BLaER1 treated with 17β-estradiol and CSF1 and Interleukin-3, amounts not matched to agents 10 nM and 100 nM (cell line): ENCODE measurements at regions not wholly inside any gene's neighbourhood (a gene's known extent, or its start where the extent isn't known, plus 50 kb on each side); places are given as distances from the start of the nearest gene placed in this dataset.

Source experiments
- H3K27ac ChIP-seq, 11 experiments: shearing (Covaris generic); formaldehyde crosslinking; 2 replicates each; pipeline ENCODE4 v1.8.1; 2022
- H3K27me3 ChIP-seq, 11 experiments: shearing (Covaris generic); formaldehyde crosslinking; 2 replicates each; pipeline ENCODE4 v1.8.1; 2022
- H3K36me3 ChIP-seq, 11 experiments: shearing (Covaris generic); formaldehyde crosslinking; 2 replicates each; pipeline ENCODE4 v1.8.1; 2022
- H3K4me1 ChIP-seq, 10 experiments: shearing (Covaris generic); formaldehyde crosslinking; 2 replicates each; pipeline ENCODE4 v1.8.1; 2022
- H3K4me2 ChIP-seq, 11 experiments: shearing (Covaris generic); formaldehyde crosslinking; 2 replicates each; pipeline ENCODE4 v1.8.1; 2022
- H3K4me3 ChIP-seq, 10 experiments: shearing (Covaris generic); formaldehyde crosslinking; 2 replicates each; pipeline ENCODE4 v1.8.1; 2022
- H3K9ac ChIP-seq, 11 experiments: shearing (Covaris generic); formaldehyde crosslinking; 2 replicates each; pipeline ENCODE4 v1.8.1; 2022
- H3K9me3 ChIP-seq, 11 experiments: shearing (Covaris generic); formaldehyde crosslinking; replicated peaks in 1 of 11; 2 replicates each; pipeline ENCODE4 v1.8.1; 2022
- H4K20me1 ChIP-seq, 11 experiments: shearing (Covaris generic); formaldehyde crosslinking; 2 replicates each; pipeline ENCODE4 v1.8.1; 2022
- Cebpa-rat ChIP-seq, 11 experiments: shearing (Covaris generic); IDR thresholded peaks; 2 replicates each; pipeline ENCODE4 v1.8.1; 2022

DNA sequence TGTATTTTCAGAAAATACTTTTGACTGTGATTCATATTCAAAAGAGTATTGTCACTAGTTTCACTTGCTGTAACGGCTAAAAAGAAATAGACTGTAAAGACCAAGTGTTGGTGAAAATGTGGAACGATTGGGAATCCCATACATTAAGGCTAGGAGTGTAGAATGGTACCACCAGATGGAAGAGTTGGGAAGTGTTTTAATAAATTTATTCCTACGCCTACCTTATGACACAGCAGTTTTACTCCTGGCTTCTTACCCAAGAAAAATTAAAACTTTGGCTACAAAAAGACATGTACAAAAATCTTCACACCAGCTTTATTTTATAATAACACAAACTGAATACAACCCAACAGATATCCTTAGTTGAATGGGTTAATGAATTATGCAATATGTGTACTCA is 256.2 kb downstream of the TAF11L14 start:
- Histone ChIP-seq H3K27me3 (no peaks in the 10 kb centered on the region), H3K4me3 (no peak overlapping the region), H3K36me3 (no peaks in the 10 kb centered on the region), H3K9ac (no peak overlapping the region), H4K20me1 (no peaks in the 10 kb centered on the region), H3K9me3 (no peaks in the 10 kb centered on the region), H3K4me2 (no peak overlapping the region), H3K4me1 (no peaks in the 10 kb centered on the region), H3K27ac (no peak overlapping the region)
- TF ChIP-seq Cebpa-rat (IDR thresholded peaks at IDR 0.05): no peak

DNA sequence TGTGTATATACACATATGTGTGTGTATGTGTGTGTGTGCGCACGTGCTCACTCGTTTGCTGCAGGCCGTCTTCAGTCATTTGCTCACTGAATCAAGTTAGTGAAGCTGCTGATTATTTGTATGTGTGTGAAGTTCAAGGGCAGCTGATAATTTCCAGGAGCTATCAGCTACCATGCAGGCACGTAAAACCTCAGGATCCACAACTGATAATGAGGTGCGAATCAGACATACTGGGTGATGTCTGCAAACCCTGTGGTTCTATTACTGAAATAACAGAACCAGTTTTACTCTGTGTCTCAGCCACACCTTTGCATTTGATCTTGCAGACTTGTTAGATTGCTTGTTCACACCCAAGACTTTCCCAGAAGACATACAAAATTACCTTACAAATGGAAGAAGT is 257.6 kb downstream of the TAF11L14 start:
- H3K4me3 ChIP-seq: no peak overlapping the region
- H3K9me3 ChIP-seq: no peaks in the 10 kb centered on the region
- H3K4me2 ChIP-seq: no peak overlapping the region
- H3K9ac ChIP-seq: no peak overlapping the region
- no peaks in the 10 kb centered on the region for H4K20me1 ChIP-seq
- H3K36me3 ChIP-seq: no peaks in the 10 kb centered on the region
- no peaks in the 10 kb centered on the region for H3K27me3 ChIP-seq
- H3K4me1 ChIP-seq: peaks cover 0 to 6% (median 0%) of the 10 kb centered on the region in 10 experiments; a peak in 2 of 20 replicates
- no peak overlapping the region for H3K27ac ChIP-seq
- no peak for TF ChIP-seq Cebpa-rat (IDR thresholded peaks at IDR 0.05)

DNA sequence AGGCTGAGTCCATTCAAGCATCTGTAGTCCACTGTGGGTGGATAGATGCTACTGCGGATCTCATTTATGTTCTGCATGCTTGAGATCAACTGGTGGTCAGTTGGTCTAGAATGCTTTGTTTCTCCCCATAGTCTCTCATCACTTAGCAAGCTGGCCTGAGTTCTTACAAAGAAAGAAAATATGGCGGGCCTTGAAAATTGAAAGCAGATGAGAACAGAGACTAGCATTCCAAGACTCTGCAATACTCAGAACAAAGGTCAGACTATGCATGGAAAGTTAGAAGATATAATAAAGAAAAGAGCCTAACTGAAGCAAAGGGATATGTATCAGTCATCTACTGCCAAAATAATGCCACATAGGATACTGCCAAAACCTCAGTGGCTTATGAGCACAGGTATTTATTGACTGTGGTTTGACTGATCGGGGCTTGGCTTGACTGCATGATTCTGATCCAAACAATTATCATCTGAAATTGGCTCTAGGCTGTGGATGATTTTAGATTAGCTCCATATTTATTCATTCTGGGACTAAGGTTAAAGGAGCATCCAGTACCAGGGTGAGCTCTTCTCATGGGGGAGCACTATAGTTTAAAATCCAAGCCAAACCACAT is 258.9 kb downstream of the TAF11L14 start:
- no peak overlapping the region for H3K4me3 ChIP-seq
- no peaks in the 10 kb centered on the region for H4K20me1 ChIP-seq
- no peak overlapping the region for H3K9ac ChIP-seq
- H3K27me3 ChIP-seq: no peaks in the 10 kb centered on the region
- no peaks in the 10 kb centered on the region for H3K36me3 ChIP-seq
- H3K4me1 ChIP-seq: peaks cover 0 to 7% (median 0%) of the 10 kb centered on the region in 10 experiments; a peak in 2 of 20 replicates
- TF ChIP-seq Cebpa-rat (IDR thresholded peaks at IDR 0.05): no peak
- no peak overlapping the region for H3K27ac ChIP-seq
- H3K4me2 ChIP-seq: no peak overlapping the region
- no peaks in the 10 kb centered on the region for H3K9me3 ChIP-seq

DNA sequence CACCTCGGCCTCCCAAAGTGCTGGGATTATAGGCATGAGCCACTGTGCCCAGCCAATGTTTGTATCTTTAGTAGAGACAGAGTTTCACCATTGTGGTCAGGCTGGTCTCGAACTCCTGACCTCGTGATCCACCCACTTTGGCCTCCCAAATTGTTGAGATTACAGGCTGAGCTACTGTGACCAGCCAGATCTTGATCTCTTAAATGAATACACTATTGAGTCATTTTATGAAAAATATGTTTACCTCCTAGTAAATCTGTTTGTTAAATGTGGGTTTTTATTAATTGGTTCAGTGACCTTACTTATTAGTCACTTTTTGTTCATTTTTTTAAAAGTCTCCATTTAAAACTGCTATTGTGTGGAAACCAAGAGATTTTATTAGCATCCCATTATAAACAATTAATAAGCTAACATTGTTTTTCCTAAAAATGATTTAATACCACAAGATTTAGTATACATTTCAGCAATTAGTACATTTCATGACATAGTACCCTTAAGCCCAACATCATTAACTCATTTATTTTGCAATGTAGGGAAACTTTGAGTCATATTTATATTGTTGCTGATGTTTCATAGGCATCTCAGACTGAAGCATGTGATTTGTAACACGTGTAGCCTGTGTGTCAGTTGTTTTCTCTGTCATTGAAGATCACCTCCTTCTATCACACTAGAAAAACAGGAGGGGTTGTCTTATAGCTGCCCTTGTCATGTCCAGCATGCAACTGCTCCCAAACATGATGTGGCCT is 261.2 kb downstream of the TAF11L14 start:
- H3K36me3 ChIP-seq: no peaks in the 10 kb centered on the region
- H3K4me3 ChIP-seq: no peak overlapping the region
- no peak overlapping the region for H3K4me2 ChIP-seq
- no peaks in the 10 kb centered on the region for H3K9me3 ChIP-seq
- H3K27me3 ChIP-seq: no peaks in the 10 kb centered on the region
- H3K4me1 ChIP-seq: peaks cover 0 to 7% (median 0%) of the 10 kb centered on the region in 10 experiments; a peak in 2 of 20 replicates
- no peak overlapping the region for H3K9ac ChIP-seq
- TF ChIP-seq Cebpa-rat (IDR thresholded peaks at IDR 0.05): no peak
- H4K20me1 ChIP-seq: no peaks in the 10 kb centered on the region
- no peak overlapping the region for H3K27ac ChIP-seq

DNA sequence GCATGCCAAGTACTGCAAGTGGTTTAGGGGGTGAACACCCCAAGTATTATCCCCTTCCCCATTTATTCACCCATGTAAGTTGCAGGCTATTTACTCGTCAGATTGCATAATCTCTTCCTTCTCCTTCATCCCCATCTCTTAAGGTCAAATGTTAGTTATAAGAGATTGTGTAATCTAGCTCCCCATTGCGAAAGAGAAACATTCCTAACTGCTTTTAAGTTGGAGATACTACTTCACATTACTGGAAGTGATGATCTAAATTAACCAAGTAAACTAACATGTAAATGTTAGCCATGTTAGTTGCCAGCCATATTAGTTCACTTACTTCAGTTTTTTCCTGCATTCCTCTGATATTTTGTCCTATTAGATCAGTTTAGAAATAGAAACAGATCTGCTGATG is 262.3 kb downstream of the TAF11L14 start:
- H3K27ac ChIP-seq: no peak overlapping the region
- H3K4me2 ChIP-seq: no peak overlapping the region
- no peaks in the 10 kb centered on the region for H3K27me3 ChIP-seq
- H3K9ac ChIP-seq: no peak overlapping the region
- no peak overlapping the region for H3K4me3 ChIP-seq
- TF ChIP-seq Cebpa-rat (IDR thresholded peaks at IDR 0.05): peak in 2 of 11 experiments; percentile 49 to 52; a peak in 2 of 22 replicates
- H3K4me1 ChIP-seq: peaks cover 0 to 7% (median 0%) of the 10 kb centered on the region in 10 experiments; a peak in 2 of 20 replicates
- no peaks in the 10 kb centered on the region for H3K9me3 ChIP-seq
- H4K20me1 ChIP-seq: no peaks in the 10 kb centered on the region
- no peaks in the 10 kb centered on the region for H3K36me3 ChIP-seq

DNA sequence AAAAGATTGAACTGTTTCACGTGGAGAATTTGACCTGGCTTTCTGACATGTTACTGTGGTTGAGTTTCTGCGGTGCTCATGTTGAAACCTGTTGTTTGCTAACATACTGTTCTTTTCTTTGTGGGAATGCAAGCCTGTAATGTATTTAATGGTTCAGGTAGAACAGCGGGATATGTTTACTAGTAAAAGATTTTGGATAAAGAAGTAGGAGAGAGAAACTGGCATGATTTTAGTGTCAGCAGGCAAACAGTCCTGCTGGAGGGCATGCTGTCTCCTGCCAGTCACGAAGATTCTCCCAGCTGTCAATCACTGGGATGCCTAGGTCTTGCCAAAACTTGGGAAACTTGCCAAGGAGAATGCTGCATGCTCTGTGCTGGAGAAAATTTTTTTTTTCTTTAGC is 263.5 kb downstream of the TAF11L14 start:
- H3K27ac ChIP-seq: no peak overlapping the region
- H3K9ac ChIP-seq: no peak overlapping the region
- no peaks in the 10 kb centered on the region for H3K27me3 ChIP-seq
- H4K20me1 ChIP-seq: no peaks in the 10 kb centered on the region
- no peaks in the 10 kb centered on the region for H3K9me3 ChIP-seq
- H3K4me2 ChIP-seq: no peak overlapping the region
- H3K4me1 ChIP-seq: peaks cover 0 to 7% (median 0%) of the 10 kb centered on the region in 10 experiments; a peak in 2 of 20 replicates
- no peaks in the 10 kb centered on the region for H3K36me3 ChIP-seq
- no peak overlapping the region for H3K4me3 ChIP-seq
- TF ChIP-seq Cebpa-rat (IDR thresholded peaks at IDR 0.05): no peak

DNA sequence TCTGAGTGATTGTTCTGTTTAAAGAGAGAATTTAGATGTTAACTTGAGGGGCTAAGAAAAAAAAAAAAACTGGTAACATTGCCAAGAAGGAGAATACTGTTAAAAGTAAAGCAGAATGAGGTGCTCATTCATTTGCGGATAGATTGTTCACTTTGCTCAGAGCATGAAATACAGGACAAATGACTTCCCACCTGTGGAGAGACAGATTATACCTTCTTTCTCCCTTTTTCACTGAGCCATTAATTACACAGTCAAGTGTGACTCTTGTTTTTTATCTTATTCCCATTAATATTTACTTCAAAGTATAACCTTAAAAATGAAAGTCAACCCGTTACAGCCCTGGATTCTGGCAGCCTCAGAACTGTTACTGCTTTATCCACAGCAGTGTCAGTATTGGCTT is 264.5 kb downstream of the TAF11L14 start:
- Histone ChIP-seq H3K4me1 (peaks cover 0 to 7% (median 0%) of the 10 kb centered on the region in 10 experiments; a peak in 2 of 20 replicates), H3K4me3 (no peak overlapping the region), H3K27me3 (no peaks in the 10 kb centered on the region), H3K9me3 (peaks cover 0 to 2% (median 0%) of the 10 kb centered on the region in 11 experiments; a peak in 4 of 22 replicates), H3K36me3 (no peaks in the 10 kb centered on the region), H3K4me2 (no peak overlapping the region), H3K27ac (no peak overlapping the region), H3K9ac (no peak overlapping the region), H4K20me1 (no peaks in the 10 kb centered on the region)
- TF ChIP-seq Cebpa-rat (IDR thresholded peaks at IDR 0.05): no peak

DNA sequence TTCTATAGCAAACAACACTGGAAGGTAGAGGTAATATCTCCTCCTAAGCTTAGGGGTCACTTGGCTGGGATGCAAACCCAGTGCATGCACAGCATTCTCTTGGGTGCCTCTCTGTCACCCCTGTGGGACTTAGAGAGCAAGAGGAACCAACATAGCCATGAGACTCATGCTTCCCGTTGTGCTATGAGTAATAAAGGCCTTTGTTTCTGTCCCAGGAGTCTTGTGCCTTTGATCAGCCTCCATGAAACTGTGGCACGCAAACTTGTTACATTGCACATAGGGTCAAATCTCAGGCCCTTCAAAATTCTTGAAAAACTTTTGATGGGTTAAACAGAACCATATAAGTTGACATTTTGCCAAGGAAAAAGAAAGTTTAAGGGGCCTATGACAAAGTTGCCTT is 272.8 kb downstream of the TAF11L14 start:
- no peak for TF ChIP-seq Cebpa-rat (IDR thresholded peaks at IDR 0.05)
- Histone ChIP-seq H3K27me3 (no peaks in the 10 kb centered on the region), H3K4me1 (peaks cover 14 to 23% (median 21%) of the 10 kb centered on the region in 10 experiments), H3K9ac (no peak overlapping the region), H3K27ac (no peak overlapping the region), H4K20me1 (no peaks in the 10 kb centered on the region), H3K36me3 (no peaks in the 10 kb centered on the region), H3K9me3 (peaks cover 0 to 11% (median 8%) of the 10 kb centered on the region in 11 experiments; a peak in 9 of 22 replicates), H3K4me2 (peak overlapping the region in 10 of 11 experiments; percentile 2 to 56 (median 26); a peak in 15 of 22 replicates), H3K4me3 (no peak overlapping the region)

DNA sequence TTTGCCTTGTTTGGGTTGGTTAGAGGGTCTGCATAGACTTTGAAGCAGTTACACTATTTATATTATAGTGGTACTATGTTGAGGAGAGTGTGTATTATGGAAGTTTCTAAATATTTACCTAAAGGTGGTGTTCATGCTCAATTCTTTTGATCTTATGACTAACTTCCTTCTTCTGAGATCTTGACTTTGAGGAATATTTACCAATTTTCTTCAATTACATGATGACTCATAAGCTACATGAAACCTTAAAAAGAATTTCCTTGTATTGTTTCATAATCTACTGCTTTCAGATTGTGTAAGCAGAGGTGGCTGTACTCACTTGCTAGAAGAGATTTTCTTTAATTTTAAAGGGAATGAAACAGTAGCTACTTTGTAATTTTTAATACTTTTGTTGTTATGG is 276.1 kb downstream of the TAF11L14 start:
- peak overlapping the region in 5 of 11 experiments; percentile 9 to 48 (median 24); a peak in 5 of 22 replicates for H3K4me2 ChIP-seq

More for the DNA sequence above, 276.1 kb downstream of the TAF11L14 start:
- H4K20me1 ChIP-seq: no peaks in the 10 kb centered on the region
- no peaks in the 10 kb centered on the region for H3K27me3 ChIP-seq
- no peak overlapping the region for H3K9ac ChIP-seq
- TF ChIP-seq Cebpa-rat (IDR thresholded peaks at IDR 0.05): no peak
- peaks cover 14 to 23% (median 21%) of the 10 kb centered on the region in 10 experiments for H3K4me1 ChIP-seq
- H3K27ac ChIP-seq: peak overlapping the region in 1 of 11 experiments; percentile 29; a peak in 1 of 22 replicates
- no peak overlapping the region for H3K4me3 ChIP-seq
- peaks cover 0 to 1% (median 0%) of the 10 kb centered on the region in 11 experiments; a peak in 1 of 22 replicates for H3K9me3 ChIP-seq
- no peaks in the 10 kb centered on the region for H3K36me3 ChIP-seq
